GM21723 (cell line): ENCODE measurements at regions not wholly inside any gene's neighbourhood (a gene's known extent, or its start where the extent isn't known, plus 50 kb on each side); places are given as distances from the start of the nearest gene placed in this dataset.

ENCODE experiments used
- ATAC-seq: cut with Tn5 transposase; IDR thresholded peaks from one replicate; pipeline ENCODE4 v1.9.1; 2021; ENCODE audit warnings: mild to moderate bottlenecking, moderate library complexity; ENCODE audit not compliant: unreplicated experiment

GRCh38 chr4:96093563-96093962, 253.7 kb downstream of the PDHA2 start:
- ATAC-seq: no peak

- no peak for ATAC-seq
Observed at GRCh38 chr4:96094183-96094582, 254.3 kb downstream of the PDHA2 start.

- no peak for ATAC-seq
Observed at GRCh38 chr4:96097040-96097607, 257.2 kb downstream of the PDHA2 start.

- ATAC-seq: no peak
Observed at GRCh38 chr4:96097693-96098092, 257.8 kb downstream of the PDHA2 start.

- no peak for ATAC-seq
Observed at GRCh38 chr4:96099031-96099430, 259.1 kb downstream of the PDHA2 start.

GRCh38 chr4:96102541-96103026, 262.7 kb downstream of the PDHA2 start:
- no peak for ATAC-seq

- no peak for ATAC-seq
Observed at GRCh38 chr4:96103086-96103485, 263.2 kb downstream of the PDHA2 start.

- ATAC-seq: no peak
Observed at GRCh38 chr4:96108146-96108545, 268.3 kb downstream of the PDHA2 start.

GRCh38 chr4:96112631-96113030, 272.7 kb downstream of the PDHA2 start:
- no peak for ATAC-seq

- ATAC-seq: no peak
Observed at GRCh38 chr4:96120206-96120605, 280.3 kb downstream of the PDHA2 start.

- ATAC-seq: no peak
Observed at GRCh38 chr4:96126227-96126626, 286.3 kb downstream of the PDHA2 start.

- ATAC-seq: no peak
Observed at GRCh38 chr4:96131186-96131585, 291.3 kb downstream of the PDHA2 start.

- ATAC-seq: no peak
Observed at GRCh38 chr4:96134806-96135205, 294.9 kb downstream of the PDHA2 start.

- no peak for ATAC-seq
Observed at GRCh38 chr4:96136056-96136455, 296.2 kb downstream of the PDHA2 start.

GRCh38 chr4:96139251-96139929, 299.5 kb downstream of the PDHA2 start:
- no peak for ATAC-seq

- no peak for ATAC-seq
Observed at GRCh38 chr4:96145601-96146000, 305.7 kb downstream of the PDHA2 start.

GRCh38 chr4:96146686-96147085, 306.8 kb downstream of the PDHA2 start:
- ATAC-seq: no peak

GRCh38 chr4:96149894-96150293, 310.0 kb downstream of the PDHA2 start:
- ATAC-seq: no peak

- no peak for ATAC-seq
Observed at GRCh38 chr4:96150466-96150865, 310.6 kb downstream of the PDHA2 start.

GRCh38 chr4:96152824-96153223, 312.9 kb downstream of the PDHA2 start:
- no peak for ATAC-seq

GRCh38 chr4:96154676-96155075, 314.8 kb downstream of the PDHA2 start:
- ATAC-seq: no peak

GRCh38 chr4:96162636-96163035, 322.7 kb downstream of the PDHA2 start:
- no peak for ATAC-seq
